HepG2 (cell line): ENCODE measurements at regions not wholly inside any gene's neighbourhood (a gene's known extent, or its start where the extent isn't known, plus 50 kb on each side); places are given as distances from the start of the nearest gene placed in this dataset.

Experiments
- EED ChIP-seq: sonication (generic); formaldehyde crosslinking; IDR thresholded peaks from 2 replicates; pipeline ENCODE4 v1.5.0; 2020; ENCODE audit warnings: mild to moderate bottlenecking, missing genetic modification reagents
- FOSL1 ChIP-seq: sonication (generic); formaldehyde crosslinking; IDR thresholded peaks from 2 replicates; pipeline ENCODE4 v1.9.0; 2021; ENCODE audit warnings: missing genetic modification reagents, borderline replicate concordance
- HOXA9 ChIP-seq: sonication (generic); formaldehyde crosslinking; IDR thresholded peaks from 2 replicates; pipeline ENCODE4 v1.8.1; 2022; ENCODE audit warnings: missing genetic modification reagents, mild to moderate bottlenecking, moderate library complexity, borderline replicate concordance
- TBX2 ChIP-seq: sonication (generic); formaldehyde crosslinking; IDR thresholded peaks from 2 replicates; pipeline ENCODE4 v1.5.0; 2020; ENCODE audit warnings: missing genetic modification reagents, mild to moderate bottlenecking, borderline replicate concordance
- TCF12 ChIP-seq, 2 experiments: fragments of 450-650 bp in 1 of 2; sonication (generic) in 1 of 2; formaldehyde crosslinking in 1 of 2; IDR thresholded peaks; 2 replicates each; pipeline versions ENCODE4 v1.6.1 to v1.8.0; 2017 to 2022; ENCODE audit warnings: antibody characterized with exemption in 1 of 2, mild to moderate bottlenecking in 1 of 2, missing genetic modification reagents in 1 of 2, moderate library complexity in 1 of 2
- ZBED4 ChIP-seq: sonication (generic); formaldehyde crosslinking; IDR thresholded peaks from 2 replicates; pipeline ENCODE4 v1.4.0; 2020; ENCODE audit warnings: missing genetic modification reagents, borderline replicate concordance
- ZBTB14 ChIP-seq: sonication (generic); formaldehyde crosslinking; IDR thresholded peaks from 2 replicates; pipeline ENCODE4 v1.4.0; 2020; ENCODE audit warnings: missing genetic modification reagents
- ZNF260 ChIP-seq: sonication (generic); formaldehyde crosslinking; IDR thresholded peaks from 2 replicates; pipeline ENCODE4 v1.4.0; 2020; ENCODE audit warnings: missing genetic modification reagents, low read depth, mild to moderate bottlenecking, borderline replicate concordance
- ZNF572 ChIP-seq: sonication (generic); formaldehyde crosslinking; IDR thresholded peaks from 2 replicates; pipeline ENCODE4 v1.5.1; 2020; ENCODE audit warnings: mild to moderate bottlenecking, missing genetic modification reagents
- ZNF740 ChIP-seq: sonication (generic); formaldehyde crosslinking; IDR thresholded peaks from 2 replicates; pipeline ENCODE4 v1.4.0; 2020; ENCODE audit warnings: missing genetic modification reagents
- ZNF883 ChIP-seq: sonication (generic); formaldehyde crosslinking; IDR thresholded peaks from 2 replicates; pipeline ENCODE4 v1.5.1; 2020; ENCODE audit warnings: mild to moderate bottlenecking, missing genetic modification reagents; ENCODE audit errors: not compliant biosample characterization
- TF ChIP-seq, protein P1 (sequence below), 2 experiments: fragments of 450-650 bp in 1 of 2; sonication (generic) in 1 of 2; formaldehyde crosslinking in 1 of 2; IDR thresholded peaks; 2 replicates each; pipeline versions ENCODE4 v1.6.1 to v1.8.0; 2016 to 2022; ENCODE audit warnings: antibody characterized with exemption in 1 of 2, mild to moderate bottlenecking in 1 of 2, missing genetic modification reagents in 1 of 2

DNA sequence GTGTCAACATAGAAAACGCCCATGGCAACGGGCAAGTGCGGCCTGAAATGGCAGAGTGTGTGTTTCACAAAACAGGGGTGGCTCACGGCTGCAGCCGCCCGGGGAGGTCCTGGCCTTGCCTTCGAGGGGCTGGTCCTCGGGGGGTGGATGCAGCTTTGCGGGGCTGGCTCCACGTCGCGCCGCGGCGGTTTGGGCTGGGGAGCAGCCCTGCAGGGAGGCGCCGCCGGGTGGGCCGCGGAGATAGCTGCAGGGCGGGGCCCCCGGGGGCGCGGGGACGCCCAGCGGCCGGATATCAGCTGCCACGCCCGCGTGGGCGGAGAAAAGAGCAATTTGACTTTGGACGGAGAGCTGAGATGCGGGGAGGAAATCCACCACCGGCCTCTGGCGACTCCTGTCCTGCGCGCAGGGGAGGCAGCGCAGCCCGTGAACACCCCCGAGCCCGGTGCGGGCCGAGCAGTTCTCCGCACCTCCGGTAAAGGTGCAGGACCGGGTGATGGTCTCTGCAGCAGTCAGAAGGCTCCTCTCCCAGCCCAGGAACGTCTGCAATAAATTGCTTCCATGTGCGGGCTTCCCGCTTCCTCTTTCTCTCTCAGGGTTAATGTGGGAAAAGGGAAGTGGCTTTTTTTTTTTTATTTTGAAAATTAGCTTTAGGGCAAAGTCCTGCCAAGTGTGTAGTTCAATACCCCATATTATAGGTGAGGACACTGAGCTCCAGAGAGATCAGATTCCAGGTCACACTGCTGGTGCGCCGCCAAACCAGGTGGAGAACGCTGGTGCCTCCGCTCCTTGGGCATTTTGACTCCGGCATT is 110.5 kb downstream of the ARF6 start (continued):
- TF ChIP-seq, protein P1, sequence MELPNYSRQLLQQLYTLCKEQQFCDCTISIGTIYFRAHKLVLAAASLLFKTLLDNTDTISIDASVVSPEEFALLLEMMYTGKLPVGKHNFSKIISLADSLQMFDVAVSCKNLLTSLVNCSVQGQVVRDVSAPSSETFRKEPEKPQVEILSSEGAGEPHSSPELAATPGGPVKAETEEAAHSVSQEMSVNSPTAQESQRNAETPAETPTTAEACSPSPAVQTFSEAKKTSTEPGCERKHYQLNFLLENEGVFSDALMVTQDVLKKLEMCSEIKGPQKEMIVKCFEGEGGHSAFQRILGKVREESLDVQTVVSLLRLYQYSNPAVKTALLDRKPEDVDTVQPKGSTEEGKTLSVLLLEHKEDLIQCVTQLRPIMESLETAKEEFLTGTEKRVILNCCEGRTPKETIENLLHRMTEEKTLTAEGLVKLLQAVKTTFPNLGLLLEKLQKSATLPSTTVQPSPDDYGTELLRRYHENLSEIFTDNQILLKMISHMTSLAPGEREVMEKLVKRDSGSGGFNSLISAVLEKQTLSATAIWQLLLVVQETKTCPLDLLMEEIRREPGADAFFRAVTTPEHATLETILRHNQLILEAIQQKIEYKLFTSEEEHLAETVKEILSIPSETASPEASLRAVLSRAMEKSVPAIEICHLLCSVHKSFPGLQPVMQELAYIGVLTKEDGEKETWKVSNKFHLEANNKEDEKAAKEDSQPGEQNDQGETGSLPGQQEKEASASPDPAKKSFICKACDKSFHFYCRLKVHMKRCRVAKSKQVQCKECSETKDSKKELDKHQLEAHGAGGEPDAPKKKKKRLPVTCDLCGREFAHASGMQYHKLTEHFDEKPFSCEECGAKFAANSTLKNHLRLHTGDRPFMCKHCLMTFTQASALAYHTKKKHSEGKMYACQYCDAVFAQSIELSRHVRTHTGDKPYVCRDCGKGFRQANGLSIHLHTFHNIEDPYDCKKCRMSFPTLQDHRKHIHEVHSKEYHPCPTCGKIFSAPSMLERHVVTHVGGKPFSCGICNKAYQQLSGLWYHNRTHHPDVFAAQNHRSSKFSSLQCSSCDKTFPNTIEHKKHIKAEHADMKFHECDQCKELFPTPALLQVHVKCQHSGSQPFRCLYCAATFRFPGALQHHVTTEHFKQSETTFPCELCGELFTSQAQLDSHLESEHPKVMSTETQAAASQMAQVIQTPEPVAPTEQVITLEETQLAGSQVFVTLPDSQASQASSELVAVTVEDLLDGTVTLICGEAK (IDR thresholded peaks at IDR 0.05), result no peak
- TF ChIP-seq, protein P1 (CRISPR knock-in tag; IDR thresholded peaks at IDR 0.05), result peak; percentile 39; the same call in 1 of the 2 replicates
- TF ChIP-seq ZNF740 (CRISPR knock-in tag) (no peak), TBX2 (CRISPR knock-in tag) (peak; percentile 86; the same call in 1 of the 2 replicates), FOSL1 (CRISPR knock-in tag) (no peak), ZNF572 (CRISPR knock-in tag) (no peak), ZNF260 (CRISPR knock-in tag) (no peak), ZNF883 (CRISPR knock-in tag) (peak; percentile 67), TCF12 (IDR thresholded peaks at IDR 0.05) (no peak), TCF12 (CRISPR knock-in tag; IDR thresholded peaks at IDR 0.05) (no peak), HOXA9 (CRISPR knock-in tag) (no peak), ZBTB14 (no peak), EED (CRISPR knock-in tag) (0 out of 2 replicates have a peak, but pooled peaks have one; percentile 56), ZBED4 (CRISPR knock-in tag) (0 out of 2 replicates have a peak, but pooled peaks have one; percentile 14)
